Activated T-cell treated with anti-CD3 and anti-CD28 coated beads, Interleukin-2, amount 50 U/mL, for 4 hours (primary cell): ENCODE measurements at regions not wholly inside any gene's neighbourhood (a gene's known extent, or its start where the extent isn't known, plus 50 kb on each side); places are given as distances from the start of the nearest gene placed in this dataset.
"Not testable (repeated sequence)": the region's sequence is repeated elsewhere in the genome, so short reads cannot be mapped to it uniquely, and the experiment has no call there.

Experiments
- ATAC-seq, 2 donors: fragments of 200-7000 bp; cut with Tn5 transposase; one replicate each; pipeline ENCODE4 v1.10.0; 2021
- DNase-seq: peaks from one replicate; pipeline ENCODE4 v3.0.0-alpha.2; 2020
- H3K27me3 Mint-ChIP-seq: one replicate; pipeline ENCODE4 v1.8.0; 2021; ENCODE audit warnings: low read depth, mixed read lengths
- H3K36me3 Mint-ChIP-seq: one replicate; pipeline ENCODE4 v1.8.0; 2022; ENCODE audit warnings: mixed read lengths; ENCODE audit not compliant: insufficient read depth
- H3K4me1 Mint-ChIP-seq: one replicate; pipeline ENCODE4 v1.8.0; 2021; ENCODE audit warnings: low read depth, mixed read lengths
- H3K4me3 Mint-ChIP-seq: one replicate; pipeline ENCODE4 v1.8.0; 2021; ENCODE audit warnings: mild to moderate bottlenecking, moderate library complexity, mixed read lengths
- H3K9me3 Mint-ChIP-seq: one replicate; pipeline ENCODE4 v1.8.0; 2021; ENCODE audit warnings: mixed read lengths

DNA sequence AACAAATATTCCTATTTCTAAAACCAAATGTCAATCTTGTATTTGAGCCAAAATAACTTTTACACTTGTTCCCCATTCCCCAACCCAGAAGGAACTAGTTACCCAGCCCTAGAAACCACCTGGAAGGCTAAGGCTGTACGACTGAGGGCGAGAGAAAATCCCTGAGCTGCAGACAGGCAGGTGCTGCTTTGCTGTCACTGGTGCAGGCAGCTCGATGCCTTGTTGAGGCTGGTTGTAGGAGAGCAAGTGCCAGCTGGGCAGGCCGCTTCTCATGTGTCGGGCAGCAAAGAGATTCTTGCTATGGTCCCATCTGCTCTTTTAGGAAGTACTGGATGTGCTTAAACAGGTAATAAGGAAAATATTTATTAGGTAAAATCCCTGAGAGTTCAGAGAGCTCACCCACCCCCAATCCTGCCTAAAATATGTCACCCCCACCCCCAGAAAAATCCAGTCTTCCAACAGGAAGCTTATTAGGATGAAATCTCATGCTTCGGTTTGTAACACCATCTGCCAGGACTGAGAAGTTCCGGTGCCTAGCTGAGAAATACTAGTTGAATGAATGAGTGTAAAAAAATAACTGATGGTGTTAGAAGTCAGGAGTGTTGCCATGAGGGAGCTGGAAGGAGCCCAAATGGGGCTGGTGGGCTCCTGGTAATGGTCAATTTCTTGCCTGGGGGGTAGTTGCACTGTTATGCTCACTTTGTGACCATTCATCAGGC lies 91.1 kb upstream of the DMRT1 start:
- Mint-ChIP-seq H3K27me3 (no peaks in the 10 kb centered on the region), H3K4me3 (no peak overlapping the region), H3K9me3 (no peaks in the 10 kb centered on the region), H3K36me3 (peaks cover 6% of the 10 kb centered on the region), H3K4me1 (peaks cover 49% of the 10 kb centered on the region)
- no peak for DNase-seq
- no peak for ATAC-seq

DNA sequence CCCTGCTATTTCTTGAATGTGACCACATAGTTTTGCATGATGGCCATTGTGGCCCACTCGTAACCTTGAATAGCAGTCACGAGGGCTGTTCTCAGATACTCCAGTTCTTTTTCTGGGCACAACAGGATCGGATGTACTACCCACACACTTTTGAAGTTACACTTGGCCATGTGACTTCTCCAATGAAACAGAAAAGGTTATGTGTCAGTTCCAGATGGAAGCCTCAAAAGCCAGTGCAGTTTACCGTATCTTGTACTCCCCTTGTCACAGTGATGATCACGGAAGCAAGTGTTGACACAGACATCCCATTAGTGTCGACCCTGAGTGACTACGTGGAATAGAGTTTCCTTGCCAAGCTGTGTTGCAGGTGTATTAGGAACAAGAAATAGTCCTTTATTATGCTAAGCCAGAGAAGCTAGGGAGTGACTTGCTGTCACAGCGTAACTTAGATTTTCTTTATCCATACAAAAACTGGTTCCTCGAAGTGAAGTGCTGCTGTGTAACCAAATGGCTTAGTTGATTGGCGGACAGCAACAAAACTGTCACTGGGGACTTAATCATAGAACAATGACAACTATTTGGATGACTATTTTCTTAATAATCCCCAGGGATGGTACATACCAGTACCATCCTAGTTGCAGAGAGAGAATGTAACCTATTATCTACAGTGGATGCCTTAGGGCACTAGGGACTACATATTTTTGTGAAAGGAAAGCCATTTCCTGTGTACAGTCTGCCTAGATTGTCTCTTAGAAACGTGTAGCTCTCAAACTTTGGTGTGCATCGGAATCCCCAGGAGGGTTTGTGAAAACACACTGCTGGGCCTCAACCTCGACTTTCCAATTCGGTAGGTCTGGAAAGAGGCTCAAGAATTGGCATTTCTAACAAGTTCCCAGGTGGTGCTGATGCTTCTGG lies 90.1 kb upstream of the DMRT1 start:
- Mint-ChIP-seq H3K4me1 (peaks cover 53% of the 10 kb centered on the region), H3K36me3 (peaks cover 4% of the 10 kb centered on the region), H3K4me3 (no peak overlapping the region), H3K9me3 (no peaks in the 10 kb centered on the region), H3K27me3 (peaks cover 2% of the 10 kb centered on the region)
- DNase-seq: no peak
- ATAC-seq: peak in 1 of 2 donors; percentile 43

DNA sequence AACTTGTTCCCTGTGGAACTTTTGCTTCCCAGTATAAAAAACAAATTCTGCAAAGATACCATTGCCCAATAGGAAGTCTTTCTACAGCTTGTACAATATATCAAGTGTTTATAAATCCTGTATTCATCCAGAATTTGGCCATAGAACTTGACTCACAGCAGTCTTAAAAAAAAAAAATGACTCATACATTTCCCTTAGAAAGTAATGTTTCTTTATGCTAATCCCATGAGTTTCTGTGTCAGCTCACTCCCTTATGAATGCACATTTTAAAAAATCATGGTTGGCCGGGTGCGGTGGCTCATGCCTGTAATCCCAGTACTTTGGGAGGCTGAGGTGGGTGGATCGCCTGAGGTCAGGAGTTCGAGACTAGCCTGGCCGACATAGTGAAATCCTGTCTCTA lies 89.3 kb upstream of the DMRT1 start:
- ATAC-seq (no peak), DNase-seq (no peak)
- Mint-ChIP-seq H3K9me3 (no peaks in the 10 kb centered on the region), H3K4me3 (no peak overlapping the region), H3K4me1 (peaks cover 50% of the 10 kb centered on the region), H3K27me3 (peaks cover 2% of the 10 kb centered on the region), H3K36me3 (no peaks in the 10 kb centered on the region)

- no peak for ATAC-seq
- DNase-seq: no peak
- no peaks in the 10 kb centered on the region for H3K36me3 Mint-ChIP-seq
- H3K27me3 Mint-ChIP-seq: peaks cover 2% of the 10 kb centered on the region
- H3K9me3 Mint-ChIP-seq: no peaks in the 10 kb centered on the region
- peaks cover 45% of the 10 kb centered on the region for H3K4me1 Mint-ChIP-seq
- no peak overlapping the region for H3K4me3 Mint-ChIP-seq
Observed at GRCh38 chr9:752681-753200, 88.8 kb upstream of the DMRT1 start.

DNA sequence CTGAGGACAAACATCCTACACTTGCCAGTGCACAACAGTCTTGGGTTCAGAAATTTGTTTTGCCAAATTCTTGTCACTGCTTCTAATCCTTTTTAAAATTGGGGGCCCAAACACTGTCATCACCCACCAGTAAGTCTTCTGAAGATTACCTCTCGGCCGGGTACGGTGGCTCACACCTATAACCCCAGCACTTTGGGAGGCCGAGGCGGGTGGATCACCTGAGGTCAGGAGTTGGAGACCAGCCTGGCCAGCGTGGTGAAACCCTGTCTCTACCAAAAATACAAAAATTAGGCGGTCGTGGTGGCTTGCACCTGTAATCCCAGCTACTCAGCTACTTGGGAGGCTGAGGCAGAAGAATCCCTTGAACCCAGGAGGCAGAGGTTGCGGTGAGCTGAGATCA lies 87.8 kb upstream of the DMRT1 start:
- not testable (repeated sequence) for DNase-seq, H3K27me3 Mint-ChIP-seq, H3K9me3 Mint-ChIP-seq, H3K36me3 Mint-ChIP-seq, H3K4me3 Mint-ChIP-seq, ATAC-seq
- H3K4me1 Mint-ChIP-seq: peaks cover 38% of the 10 kb centered on the region

DNA sequence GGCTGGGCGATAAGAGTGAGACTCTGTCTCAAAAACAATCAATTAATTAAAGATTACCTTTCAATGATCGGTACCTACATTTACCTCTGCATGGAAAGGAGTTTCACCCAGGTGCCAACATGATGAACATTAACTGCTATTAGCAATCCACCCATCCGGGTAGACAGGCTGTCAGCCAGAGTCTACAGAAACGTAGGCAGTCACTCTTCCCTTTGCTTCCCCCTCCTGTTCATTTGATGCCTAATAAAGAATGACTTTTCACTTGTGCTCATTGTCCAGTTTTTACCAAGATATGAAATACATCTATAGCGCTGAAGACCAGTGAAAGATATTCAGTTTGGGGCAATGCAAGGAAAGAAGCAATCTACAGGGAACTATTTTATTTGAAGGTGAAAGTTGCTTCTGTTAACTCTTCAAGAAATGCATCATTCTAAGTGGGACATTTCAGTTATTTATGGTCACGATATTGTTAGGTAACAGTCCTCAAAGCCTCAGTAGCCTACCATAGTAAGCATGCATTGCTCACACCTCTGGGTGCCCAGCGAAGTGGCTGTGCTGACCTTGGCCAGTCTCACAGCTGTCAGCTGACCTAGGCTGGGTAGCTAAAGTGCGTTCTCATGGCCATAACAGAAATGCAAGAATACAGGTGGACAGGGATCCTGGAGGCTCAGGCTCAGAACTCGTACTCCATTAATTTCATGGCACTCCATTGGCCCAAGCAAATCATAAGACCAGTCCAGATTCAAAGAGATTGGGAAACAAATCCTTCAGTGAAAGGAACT lies 87.2 kb upstream of the DMRT1 start:
- H3K4me3 Mint-ChIP-seq: no peak overlapping the region
- H3K4me1 Mint-ChIP-seq: peaks cover 32% of the 10 kb centered on the region
- ATAC-seq (no peak), DNase-seq (no peak)
- no peaks in the 10 kb centered on the region for H3K9me3 Mint-ChIP-seq
- H3K27me3 Mint-ChIP-seq: peaks cover 2% of the 10 kb centered on the region
- no peaks in the 10 kb centered on the region for H3K36me3 Mint-ChIP-seq

- Mint-ChIP-seq H3K4me3 (no peak overlapping the region), H3K36me3 (no peaks in the 10 kb centered on the region), H3K27me3 (peaks cover 2% of the 10 kb centered on the region), H3K4me1 (peaks cover 19% of the 10 kb centered on the region), H3K9me3 (no peaks in the 10 kb centered on the region)
- ATAC-seq (no peak), DNase-seq (no peak)
Observed at GRCh38 chr9:755454-756381, 85.8 kb upstream of the DMRT1 start.

DNA sequence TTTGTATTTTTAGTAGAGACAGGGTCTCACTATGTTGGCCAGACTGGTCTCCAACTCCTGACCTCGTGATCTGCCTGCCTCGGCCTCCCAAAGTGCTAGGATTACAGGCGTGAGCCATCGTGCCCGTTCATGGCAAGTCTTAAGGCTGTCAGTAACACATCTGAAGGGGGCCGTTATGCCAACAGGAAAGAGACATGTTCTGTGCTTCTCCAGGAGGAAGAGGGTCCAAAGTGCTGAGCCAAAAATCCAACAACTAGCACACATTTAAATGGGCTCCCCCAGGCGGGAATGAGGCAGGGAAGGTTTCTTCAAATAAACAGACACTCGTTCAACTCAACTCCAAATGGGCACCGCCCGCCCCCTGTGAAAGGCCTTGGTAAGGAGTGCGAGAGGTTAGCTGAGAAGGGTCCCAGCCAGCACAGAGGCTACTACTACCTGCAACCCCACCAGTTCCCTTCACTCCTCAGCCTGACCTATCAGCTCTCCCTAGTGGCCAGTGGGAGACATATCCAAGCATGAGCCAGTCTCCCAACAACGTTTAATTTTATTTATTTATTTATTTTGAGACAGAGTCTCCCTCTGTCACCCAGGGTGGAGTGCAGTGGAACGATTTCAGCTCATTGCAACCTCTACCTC lies 84.1 kb upstream of the DMRT1 start:
- Mint-ChIP-seq H3K36me3 (no peaks in the 10 kb centered on the region), H3K27me3 (peaks cover 2% of the 10 kb centered on the region), H3K4me3 (no peak overlapping the region), H3K4me1 (peaks cover 5% of the 10 kb centered on the region), H3K9me3 (no peaks in the 10 kb centered on the region)
- DNase-seq: no peak
- no peak for ATAC-seq

DNA sequence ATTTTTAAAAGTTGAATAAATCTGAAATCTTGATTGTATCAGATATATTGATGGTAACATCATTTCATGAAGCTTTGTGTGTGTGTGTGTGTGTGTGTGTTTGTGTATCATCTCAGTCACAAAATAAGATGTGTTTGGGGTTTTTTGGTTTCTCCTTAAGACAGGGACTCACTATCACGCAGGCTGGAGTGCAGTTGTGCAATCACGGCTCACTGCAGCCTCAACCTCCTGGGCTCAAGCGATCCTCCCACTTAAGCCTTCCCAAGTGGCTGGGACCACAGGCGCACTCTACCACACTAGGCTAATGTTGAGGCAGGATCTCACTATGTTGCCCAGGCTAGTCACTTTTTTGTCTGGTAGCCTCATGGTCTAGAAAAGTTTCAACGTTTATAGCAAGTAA lies 83.4 kb upstream of the DMRT1 start:
- DNase-seq (no peak), ATAC-seq (no peak)
- Mint-ChIP-seq H3K9me3 (no peaks in the 10 kb centered on the region), H3K36me3 (no peaks in the 10 kb centered on the region), H3K27me3 (peaks cover 2% of the 10 kb centered on the region), H3K4me3 (no peak overlapping the region), H3K4me1 (peaks cover 5% of the 10 kb centered on the region)

- no peak overlapping the region for H3K4me3 Mint-ChIP-seq
- no peaks in the 10 kb centered on the region for H3K36me3 Mint-ChIP-seq
- DNase-seq (no peak), ATAC-seq (no peak)
- peaks cover 9% of the 10 kb centered on the region for H3K4me1 Mint-ChIP-seq
- H3K9me3 Mint-ChIP-seq: no peaks in the 10 kb centered on the region
- peaks cover 7% of the 10 kb centered on the region for H3K27me3 Mint-ChIP-seq
Observed at GRCh38 chr9:759541-759940, 82.0 kb upstream of the DMRT1 start.

GRCh38 chr9:759983-760736 lies 81.3 kb upstream of the DMRT1 start:
- H3K4me3 Mint-ChIP-seq: no peak overlapping the region
- no peaks in the 10 kb centered on the region for H3K36me3 Mint-ChIP-seq
- no peaks in the 10 kb centered on the region for H3K9me3 Mint-ChIP-seq
- DNase-seq: no peak
- H3K27me3 Mint-ChIP-seq: peaks cover 11% of the 10 kb centered on the region
- peaks cover 9% of the 10 kb centered on the region for H3K4me1 Mint-ChIP-seq
- ATAC-seq: no peak

GRCh38 chr9:761176-761792 lies 80.2 kb upstream of the DMRT1 start:
- H3K36me3 Mint-ChIP-seq: no peaks in the 10 kb centered on the region
- peaks cover 4% of the 10 kb centered on the region for H3K4me1 Mint-ChIP-seq
- no peaks in the 10 kb centered on the region for H3K9me3 Mint-ChIP-seq
- ATAC-seq (no peak), DNase-seq (no peak)
- peaks cover 15% of the 10 kb centered on the region for H3K27me3 Mint-ChIP-seq
- H3K4me3 Mint-ChIP-seq: no peak overlapping the region
